VCaP (cell line): ENCODE measurements at regions not wholly inside any gene's neighbourhood (a gene's known extent, or its start where the extent isn't known, plus 50 kb on each side); places are given as distances from the start of the nearest gene placed in this dataset.
"Not testable (repeated sequence)": the region's sequence is repeated elsewhere in the genome, so short reads cannot be mapped to it uniquely, and the experiment has no call there.

ENCODE experiments used
- H3K27ac ChIP-seq: fragments of 450-650 bp; 2 replicates; pipeline ENCODE4 v1.5.1; 2017
- TF ChIP-seq, protein P1 (sequence below): fragments of 450-650 bp; conservative IDR thresholded peaks from 2 replicates; pipeline ENCODE4 v1.5.1; 2017; ENCODE audit warnings: mild to moderate bottlenecking, moderate library complexity

DNA sequence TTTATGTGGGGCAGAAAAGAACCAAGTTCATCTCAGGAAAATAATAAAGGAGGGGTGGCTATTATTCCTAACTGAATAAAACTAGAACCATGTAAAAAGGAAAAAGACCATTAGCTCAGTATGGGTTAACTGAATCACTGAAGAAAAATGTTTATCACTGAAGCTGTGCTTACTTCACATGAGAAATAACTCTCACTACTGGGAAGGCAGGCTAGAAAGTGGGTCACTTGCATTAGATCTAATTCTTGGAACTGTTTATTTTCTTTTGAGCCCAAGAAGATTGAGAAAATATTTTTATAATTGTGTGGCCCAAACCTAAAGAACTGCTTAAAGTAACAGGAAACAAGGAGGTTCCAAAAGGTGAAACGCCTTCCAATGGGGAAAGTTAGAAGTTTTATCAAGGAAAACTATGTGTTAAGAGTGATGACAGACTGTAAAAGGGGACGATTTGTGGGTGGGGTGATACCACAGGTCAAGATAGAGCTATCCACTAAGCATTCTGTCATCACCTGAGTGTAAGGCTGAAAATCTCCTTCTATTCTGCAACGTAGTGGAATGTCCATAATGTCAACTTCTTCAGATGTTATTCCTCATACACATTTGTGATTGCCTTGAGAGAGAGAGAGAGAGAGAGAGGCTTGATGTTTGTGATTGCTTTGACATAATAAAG lies 1083.5 kb downstream of the PCDH7 start:
- TF ChIP-seq, protein P1, sequence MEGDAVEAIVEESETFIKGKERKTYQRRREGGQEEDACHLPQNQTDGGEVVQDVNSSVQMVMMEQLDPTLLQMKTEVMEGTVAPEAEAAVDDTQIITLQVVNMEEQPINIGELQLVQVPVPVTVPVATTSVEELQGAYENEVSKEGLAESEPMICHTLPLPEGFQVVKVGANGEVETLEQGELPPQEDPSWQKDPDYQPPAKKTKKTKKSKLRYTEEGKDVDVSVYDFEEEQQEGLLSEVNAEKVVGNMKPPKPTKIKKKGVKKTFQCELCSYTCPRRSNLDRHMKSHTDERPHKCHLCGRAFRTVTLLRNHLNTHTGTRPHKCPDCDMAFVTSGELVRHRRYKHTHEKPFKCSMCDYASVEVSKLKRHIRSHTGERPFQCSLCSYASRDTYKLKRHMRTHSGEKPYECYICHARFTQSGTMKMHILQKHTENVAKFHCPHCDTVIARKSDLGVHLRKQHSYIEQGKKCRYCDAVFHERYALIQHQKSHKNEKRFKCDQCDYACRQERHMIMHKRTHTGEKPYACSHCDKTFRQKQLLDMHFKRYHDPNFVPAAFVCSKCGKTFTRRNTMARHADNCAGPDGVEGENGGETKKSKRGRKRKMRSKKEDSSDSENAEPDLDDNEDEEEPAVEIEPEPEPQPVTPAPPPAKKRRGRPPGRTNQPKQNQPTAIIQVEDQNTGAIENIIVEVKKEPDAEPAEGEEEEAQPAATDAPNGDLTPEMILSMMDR, result no peak
- H3K27ac ChIP-seq, result no peak overlapping the region

DNA sequence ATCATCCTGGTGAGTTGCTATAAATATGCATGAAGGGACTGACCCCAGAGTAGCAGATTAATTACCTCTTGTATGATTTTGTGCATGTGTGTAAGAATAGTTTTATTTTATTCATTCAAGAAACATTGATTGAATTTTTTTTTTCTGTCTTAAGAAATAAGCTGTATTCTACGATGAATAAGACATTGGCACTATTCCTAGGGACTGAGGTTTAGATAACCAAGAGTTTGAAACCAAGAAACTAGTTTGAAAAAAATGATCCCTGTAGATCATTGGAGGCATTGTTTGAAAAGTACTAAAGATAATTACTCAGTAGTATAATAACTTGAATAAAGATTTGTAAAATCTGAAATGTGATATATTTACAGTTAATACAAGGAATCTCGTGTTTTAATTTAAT lies 1086.9 kb downstream of the PCDH7 start:
- TF ChIP-seq, protein P1, result no peak
- no peak overlapping the region for H3K27ac ChIP-seq

DNA sequence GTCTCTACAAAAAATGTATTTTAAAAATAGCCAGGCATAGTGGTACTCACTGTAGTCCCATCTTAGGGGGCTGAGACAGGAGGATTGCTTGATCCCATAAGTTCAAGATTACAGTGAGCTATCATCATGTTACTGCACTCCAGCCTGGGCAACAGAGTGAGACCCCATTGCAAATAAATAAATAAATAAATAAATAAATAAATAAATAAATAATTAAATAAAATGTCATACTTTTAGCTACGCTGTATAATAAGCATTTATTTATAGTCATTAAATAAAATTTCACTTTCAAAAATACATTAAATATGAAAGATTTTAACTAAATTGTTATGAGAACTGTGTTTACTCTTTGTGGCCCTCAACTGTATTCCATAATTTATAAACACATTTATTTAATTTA lies 1124.2 kb downstream of the PCDH7 start:
- TF ChIP-seq, protein P1, result no peak
- H3K27ac ChIP-seq, result no peak overlapping the region

DNA sequence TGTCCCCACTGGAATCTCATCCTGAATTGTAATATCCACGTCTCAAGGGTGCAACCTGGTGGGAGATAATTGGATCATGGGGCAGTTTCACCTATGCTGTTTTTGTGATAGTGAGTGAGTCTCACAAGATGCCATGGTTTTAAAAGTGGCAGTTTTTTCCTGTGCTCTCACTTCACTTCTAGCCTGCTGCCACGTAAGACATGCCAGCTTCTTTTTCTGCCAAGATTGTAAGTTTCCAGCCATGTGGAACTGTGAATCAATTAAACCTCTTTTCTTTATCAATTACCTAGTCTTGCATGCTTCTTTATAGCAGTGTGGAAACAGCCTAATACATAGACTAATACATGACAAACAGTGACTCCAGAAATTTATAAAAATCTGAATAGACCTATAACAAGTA lies 1131.8 kb downstream of the PCDH7 start:
- no peak overlapping the region for H3K27ac ChIP-seq
- TF ChIP-seq, protein P1, result no peak

DNA sequence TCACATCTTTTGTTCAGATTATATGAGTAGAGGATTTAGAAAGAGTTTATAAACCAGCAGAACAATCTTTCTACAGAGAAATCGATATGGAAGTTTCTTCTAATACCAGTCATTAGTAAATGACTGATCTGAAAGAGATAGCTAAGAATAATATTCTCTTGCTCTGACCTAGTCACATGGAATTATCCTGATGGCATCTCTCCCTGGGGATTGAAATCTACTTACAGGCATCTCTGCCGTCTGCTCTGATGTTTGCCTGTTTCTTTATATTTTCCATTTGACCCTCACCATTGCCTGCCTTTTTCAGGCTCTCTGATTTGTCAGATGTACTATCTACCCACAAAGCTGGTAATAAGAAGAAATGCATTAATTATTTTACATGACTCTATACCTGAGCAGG lies 1157.3 kb downstream of the PCDH7 start:
- TF ChIP-seq, protein P1, result no peak
- no peak overlapping the region for H3K27ac ChIP-seq

DNA sequence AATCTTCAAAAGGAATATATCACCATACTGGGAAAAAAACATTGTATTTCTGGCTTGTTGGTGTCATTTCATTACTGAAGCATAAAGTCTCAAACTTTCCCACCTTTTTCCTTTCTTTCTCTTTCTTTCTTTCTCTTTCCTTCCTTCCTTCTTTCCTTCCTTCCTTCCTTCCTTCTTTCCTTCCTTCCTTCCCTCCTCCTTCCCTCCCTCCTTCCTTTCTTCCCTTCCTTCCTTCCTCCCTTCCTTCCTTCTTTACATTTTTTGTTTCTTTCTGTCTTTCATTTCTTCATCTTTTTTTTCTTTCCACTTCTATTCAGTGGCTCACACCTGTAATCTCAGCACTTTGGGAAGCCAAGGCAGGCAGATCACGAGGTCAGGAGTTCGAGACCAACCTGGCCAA lies 1160.7 kb downstream of the PCDH7 start:
- not testable (repeated sequence) for H3K27ac ChIP-seq

DNA sequence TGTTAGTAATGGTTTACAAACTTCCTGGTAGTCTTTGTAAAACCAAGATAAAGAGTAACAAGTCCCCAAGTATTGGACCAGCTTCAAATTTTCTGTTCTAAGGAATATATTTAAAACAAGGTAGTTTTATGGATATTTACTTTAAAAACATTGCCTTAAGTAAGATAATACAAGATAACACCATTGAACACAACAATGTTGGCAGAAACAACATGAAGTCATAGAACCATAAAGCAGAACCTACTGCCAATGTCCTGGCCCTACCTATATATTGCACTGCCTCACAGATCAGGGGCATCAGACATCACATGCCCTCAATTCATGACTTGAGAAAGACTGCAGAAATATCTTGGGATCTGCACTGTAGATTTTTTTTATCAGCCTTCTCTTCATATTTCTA lies 1176.2 kb downstream of the PCDH7 start:
- TF ChIP-seq, protein P1, result no peak
- H3K27ac ChIP-seq, result no peak overlapping the region

DNA sequence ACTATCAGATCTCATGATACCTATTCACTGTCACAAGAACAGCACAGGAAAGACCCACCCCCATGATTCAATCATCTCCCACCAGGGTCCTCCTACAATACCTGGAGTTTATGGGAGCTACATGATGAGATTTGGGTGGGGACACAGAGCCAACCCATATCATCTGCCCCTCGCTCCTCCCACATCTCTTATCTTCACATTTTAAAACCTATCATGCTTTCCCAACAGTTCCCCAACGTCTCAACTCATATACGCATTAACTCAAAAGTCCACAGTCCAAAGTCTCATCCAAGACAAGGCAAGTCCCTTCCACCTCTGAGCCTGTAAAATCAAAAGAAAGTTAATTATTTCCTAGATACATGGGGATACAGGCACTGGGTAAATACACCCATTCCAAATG lies 1185.2 kb downstream of the PCDH7 start:
- H3K27ac ChIP-seq, result no peak overlapping the region
- TF ChIP-seq, protein P1, result no peak
